ENCODE measurements at regions not wholly inside any gene's neighbourhood (a gene's known extent, or its start where the extent isn't known, plus 50 kb on each side); places are given as distances from the start of the nearest gene placed in this dataset.

- no peak for TF ChIP-seq RAD21 (IDR thresholded peaks at IDR 0.05; ENCODE audit: insufficient read depth, low read depth, low read length)
- TF ChIP-seq FOXM1 (IDR thresholded peaks at IDR 0.05; ENCODE audit: low read depth, low read length): no peak
Observed at GRCh38 chr22:17305076-17305475, 64.2 kb upstream of the CECR2 start.

All from GM12878 (cell line).